ENCODE measurements at regions not wholly inside any gene's neighbourhood (a gene's known extent, or its start where the extent isn't known, plus 50 kb on each side); places are given as distances from the start of the nearest gene placed in this dataset.
A peak's percentile ranks its signal among the peaks of the same experiment; 100 is the strongest.
"Not testable (repeated sequence)": the region's sequence is repeated elsewhere in the genome, so short reads cannot be mapped to it uniquely, and the experiment has no call there.

GRCh38 chr2:16911746-16912145, 246.1 kb upstream of the CYRIA start:
- no peak for DNase-seq (ENCODE audit: low read depth)
- TF ChIP-seq CTCF (conservative IDR thresholded peaks at IDR 0.05; ENCODE audit: control insufficient read depth, insufficient read depth, low read depth, low read length): no peak
- no peak overlapping the region for H3K4me3 ChIP-seq (ENCODE audit: control insufficient read depth, low read depth, low read length)

- peak; percentile 5 for DNase-seq (ENCODE audit: low read depth)
- no peak for TF ChIP-seq CTCF (conservative IDR thresholded peaks at IDR 0.05; ENCODE audit: control insufficient read depth, insufficient read depth, low read depth, low read length)
- H3K4me3 ChIP-seq (ENCODE audit: control insufficient read depth, low read depth, low read length): no peak overlapping the region
Observed at GRCh38 chr2:16908656-16909055, 243.0 kb upstream of the CYRIA start.

GRCh38 chr2:16907645-16908282, 242.1 kb upstream of the CYRIA start:
- DNase-seq (ENCODE audit: low read depth): no peak
- no peak for TF ChIP-seq CTCF (conservative IDR thresholded peaks at IDR 0.05; ENCODE audit: control insufficient read depth, insufficient read depth, low read depth, low read length)
- no peak overlapping the region for H3K4me3 ChIP-seq (ENCODE audit: control insufficient read depth, low read depth, low read length)

- not testable (repeated sequence) for H3K4me3 ChIP-seq (ENCODE audit: control insufficient read depth, low read depth, low read length); DNase-seq (ENCODE audit: low read depth)
Observed at GRCh38 chr2:16905325-16905724, 239.7 kb upstream of the CYRIA start.

GRCh38 chr2:16900405-16901025, 234.9 kb upstream of the CYRIA start:
- TF ChIP-seq CTCF (conservative IDR thresholded peaks at IDR 0.05; ENCODE audit: control insufficient read depth, insufficient read depth, low read depth, low read length): peak; percentile 24
- H3K4me3 ChIP-seq (ENCODE audit: control insufficient read depth, low read depth, low read length): no peak overlapping the region
- no peak for DNase-seq (ENCODE audit: low read depth)

GRCh38 chr2:16899958-16900357, 234.3 kb upstream of the CYRIA start:
- DNase-seq (ENCODE audit: low read depth): no peak
- no peak overlapping the region for H3K4me3 ChIP-seq (ENCODE audit: control insufficient read depth, low read depth, low read length)
- no peak for TF ChIP-seq CTCF (conservative IDR thresholded peaks at IDR 0.05; ENCODE audit: control insufficient read depth, insufficient read depth, low read depth, low read length)

- DNase-seq (ENCODE audit: low read depth): no peak
- no peak overlapping the region for H3K4me3 ChIP-seq (ENCODE audit: control insufficient read depth, low read depth, low read length)
- TF ChIP-seq CTCF (conservative IDR thresholded peaks at IDR 0.05; ENCODE audit: control insufficient read depth, insufficient read depth, low read depth, low read length): no peak
Observed at GRCh38 chr2:16890081-16890480, 224.4 kb upstream of the CYRIA start.
